Calu3 (cell line): ENCODE measurements at regions not wholly inside any gene's neighbourhood (a gene's known extent, or its start where the extent isn't known, plus 50 kb on each side); places are given as distances from the start of the nearest gene placed in this dataset.

Source experiments
- BruUV-seq: library from RNA; stranded (reverse); fragments of 400-500 nt; replicated peaks from 2 replicates; lab custom pipeline; 2021; lab: Mats Ljungman, UMichigan
- CTCF ChIA-PET: fragments of 300-600 bp; sonication (Branson Sonifier 250); formaldehyde crosslinking; loops from one replicate; lab custom pipeline; 2022; ENCODE audit warnings: antibody characterized with exemption; lab: Charles Lee
- DNase-seq: peaks from one replicate; pipeline ENCODE4 v3.0.0; 2022
- H3K27ac Mint-ChIP-seq: one replicate; pipeline ENCODE4 v1.8.0; 2022; ENCODE audit warnings: mixed read lengths; ENCODE audit not compliant: unreplicated experiment
- H3K27me3 Mint-ChIP-seq: one replicate; pipeline ENCODE4 v1.8.0; 2022; ENCODE audit warnings: mixed read lengths; ENCODE audit not compliant: unreplicated experiment
- H3K36me3 Mint-ChIP-seq: one replicate; pipeline ENCODE4 v1.8.0; 2022; ENCODE audit warnings: mild to moderate bottlenecking, moderate library complexity, mixed read lengths; ENCODE audit not compliant: insufficient read depth, unreplicated experiment
- H3K4me1 Mint-ChIP-seq: one replicate; pipeline ENCODE4 v1.8.0; 2022; ENCODE audit warnings: mild to moderate bottlenecking, low read depth, mixed read lengths; ENCODE audit not compliant: unreplicated experiment
- H3K4me3 Mint-ChIP-seq: one replicate; pipeline ENCODE4 v1.8.0; 2022; ENCODE audit warnings: mild to moderate bottlenecking, low read depth, moderate library complexity, mixed read lengths; ENCODE audit not compliant: unreplicated experiment
- H3K9me3 Mint-ChIP-seq: one replicate; pipeline ENCODE4 v1.8.0; 2022; ENCODE audit warnings: low read depth, mixed read lengths; ENCODE audit not compliant: unreplicated experiment
- intact Hi-C: fragments of 100-400 bp; cut with micrococcal nuclease; formaldehyde crosslinking; loops from one replicate; pipeline ENCODE4 v1.10.0; 2022; ENCODE audit not compliant: unreplicated experiment
- TF ChIP-seq, protein P1 (sequence below): fragments of 200-600 bp; IDR thresholded peaks from one replicate; pipeline ENCODE4 v1.8.0; 2022; ENCODE audit warnings: antibody characterized with exemption; ENCODE audit not compliant: unreplicated experiment

DNA sequence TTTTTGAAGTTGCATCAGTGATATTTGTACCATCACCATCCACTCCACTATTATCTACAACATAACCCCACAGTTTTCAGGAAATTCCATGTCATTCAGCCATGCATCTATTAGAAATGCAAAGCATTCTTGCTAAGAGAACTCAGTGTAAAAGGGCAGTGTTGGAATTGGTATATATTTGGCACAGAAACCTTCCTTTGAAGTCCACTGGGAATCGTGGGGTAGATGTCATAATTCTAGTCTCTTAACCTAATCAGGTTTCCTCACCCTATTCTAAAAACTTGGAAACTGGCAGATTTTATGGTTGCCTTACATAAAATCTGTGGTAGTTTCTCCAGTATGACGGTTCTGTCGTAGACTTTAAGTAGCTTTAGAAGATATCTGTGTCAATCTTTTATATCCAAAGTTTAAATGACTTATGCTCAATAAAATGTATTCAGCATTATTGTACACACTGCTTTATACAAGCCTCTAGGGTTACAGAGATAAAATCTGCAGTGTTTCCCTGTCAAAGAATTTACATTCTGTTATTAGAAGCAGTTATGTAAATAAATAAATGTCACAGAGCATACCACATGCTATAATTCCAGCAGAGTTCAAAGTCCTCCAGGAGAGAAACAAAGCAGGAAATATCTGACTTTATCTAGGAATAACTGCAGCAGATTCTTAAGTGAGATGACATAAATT, 704.4 kb upstream of the CELF2 start:
- no peak for DNase-seq
- H3K9me3 Mint-ChIP-seq, result peaks cover 19% of the 10 kb centered on the region
- no peaks in the 10 kb centered on the region for H3K27me3 Mint-ChIP-seq
- no TSS peak for BruUV-seq
- no peaks in the 10 kb centered on the region for H3K4me1 Mint-ChIP-seq
- H3K4me3 Mint-ChIP-seq, result no peak overlapping the region
- no peaks in the 10 kb centered on the region for H3K36me3 Mint-ChIP-seq
- intact Hi-C loops, result no loop called here
- CTCF ChIA-PET, result no interaction called here
- TF ChIP-seq, protein P1, sequence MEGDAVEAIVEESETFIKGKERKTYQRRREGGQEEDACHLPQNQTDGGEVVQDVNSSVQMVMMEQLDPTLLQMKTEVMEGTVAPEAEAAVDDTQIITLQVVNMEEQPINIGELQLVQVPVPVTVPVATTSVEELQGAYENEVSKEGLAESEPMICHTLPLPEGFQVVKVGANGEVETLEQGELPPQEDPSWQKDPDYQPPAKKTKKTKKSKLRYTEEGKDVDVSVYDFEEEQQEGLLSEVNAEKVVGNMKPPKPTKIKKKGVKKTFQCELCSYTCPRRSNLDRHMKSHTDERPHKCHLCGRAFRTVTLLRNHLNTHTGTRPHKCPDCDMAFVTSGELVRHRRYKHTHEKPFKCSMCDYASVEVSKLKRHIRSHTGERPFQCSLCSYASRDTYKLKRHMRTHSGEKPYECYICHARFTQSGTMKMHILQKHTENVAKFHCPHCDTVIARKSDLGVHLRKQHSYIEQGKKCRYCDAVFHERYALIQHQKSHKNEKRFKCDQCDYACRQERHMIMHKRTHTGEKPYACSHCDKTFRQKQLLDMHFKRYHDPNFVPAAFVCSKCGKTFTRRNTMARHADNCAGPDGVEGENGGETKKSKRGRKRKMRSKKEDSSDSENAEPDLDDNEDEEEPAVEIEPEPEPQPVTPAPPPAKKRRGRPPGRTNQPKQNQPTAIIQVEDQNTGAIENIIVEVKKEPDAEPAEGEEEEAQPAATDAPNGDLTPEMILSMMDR, result no peak
- H3K27ac Mint-ChIP-seq, result no peak overlapping the region

DNA sequence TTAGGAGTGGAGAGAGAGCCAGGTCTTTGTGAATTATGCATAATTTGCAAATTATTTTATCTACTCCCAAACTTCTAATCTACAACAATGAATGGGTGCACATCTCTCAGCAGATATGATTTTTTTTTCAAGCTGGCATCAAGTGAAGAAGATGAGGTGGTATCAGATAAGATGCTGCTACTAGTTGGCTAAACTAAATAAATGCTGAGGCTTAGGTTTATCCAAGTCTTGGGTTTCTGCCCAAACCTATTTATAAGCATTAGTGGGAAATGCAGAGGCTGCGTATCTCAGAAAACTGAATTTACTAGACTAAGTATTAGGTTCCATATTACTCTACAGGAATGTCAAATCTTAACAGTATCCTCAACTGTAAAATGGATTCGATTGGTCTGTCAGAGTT, 703.0 kb upstream of the CELF2 start:
- peaks cover 15% of the 10 kb centered on the region for H3K9me3 Mint-ChIP-seq
- CTCF ChIA-PET, result no interaction called here
- no peaks in the 10 kb centered on the region for H3K36me3 Mint-ChIP-seq
- H3K4me3 Mint-ChIP-seq, result no peak overlapping the region
- TF ChIP-seq, protein P1, result no peak
- no peaks in the 10 kb centered on the region for H3K4me1 Mint-ChIP-seq
- no peaks in the 10 kb centered on the region for H3K27me3 Mint-ChIP-seq
- BruUV-seq, result no TSS peak
- no peak overlapping the region for H3K27ac Mint-ChIP-seq
- intact Hi-C loops, result no loop called here
- DNase-seq, result no peak

DNA sequence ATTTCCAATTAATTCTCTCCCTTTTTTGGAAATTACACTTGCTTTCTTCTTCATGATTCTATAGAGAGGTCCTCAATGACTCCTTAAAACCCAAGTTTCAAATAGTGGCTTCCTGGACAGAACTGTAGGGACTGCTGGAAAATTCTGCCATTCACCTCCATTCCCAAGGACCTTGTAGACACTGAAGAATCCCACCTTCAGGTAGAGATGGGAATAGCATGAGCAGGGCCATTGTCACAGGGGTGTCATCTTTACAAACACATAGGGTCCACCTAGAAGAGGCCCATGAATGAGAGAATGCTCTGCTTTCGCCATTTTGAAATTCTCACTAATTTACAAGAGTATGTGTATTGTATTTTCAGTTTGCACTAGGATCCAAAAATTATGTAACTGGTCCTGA, 701.7 kb upstream of the CELF2 start:
- Mint-ChIP-seq H3K4me1 (no peaks in the 10 kb centered on the region), H3K27ac (no peak overlapping the region), H3K4me3 (no peak overlapping the region), H3K27me3 (no peaks in the 10 kb centered on the region), H3K9me3 (peaks cover 11% of the 10 kb centered on the region), H3K36me3 (no peaks in the 10 kb centered on the region)
- intact Hi-C loops, result no loop called here
- no TSS peak for BruUV-seq
- CTCF ChIA-PET, result no interaction called here
- DNase-seq, result no peak
- TF ChIP-seq, protein P1, result no peak

DNA sequence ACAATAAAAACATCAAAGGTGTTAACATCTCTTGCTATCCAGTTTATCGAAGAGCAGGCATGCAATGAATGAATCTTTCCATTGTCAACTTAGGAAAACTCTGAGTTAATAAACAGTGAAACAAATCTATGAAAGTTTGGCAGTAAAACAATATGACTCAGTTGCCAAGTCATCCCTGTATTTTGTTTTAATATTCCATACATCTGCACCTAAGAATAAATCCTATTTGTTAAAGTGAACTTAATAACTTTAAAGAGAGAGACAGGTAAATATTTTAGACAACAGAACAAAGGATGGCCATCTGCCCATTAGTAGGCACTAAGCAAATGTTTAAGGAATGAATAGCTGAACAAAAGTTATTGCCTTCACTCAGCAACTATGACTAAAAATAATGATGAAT, 700.5 kb upstream of the CELF2 start:
- Mint-ChIP-seq H3K4me1 (no peaks in the 10 kb centered on the region), H3K27me3 (no peaks in the 10 kb centered on the region), H3K36me3 (no peaks in the 10 kb centered on the region), H3K27ac (no peak overlapping the region), H3K4me3 (no peak overlapping the region), H3K9me3 (peaks cover 8% of the 10 kb centered on the region)
- no TSS peak for BruUV-seq
- intact Hi-C loops, result no loop called here
- DNase-seq, result no peak
- TF ChIP-seq, protein P1, result no peak
- CTCF ChIA-PET, result no interaction called here
